K562 (cell line): ENCODE measurements at regions not wholly inside any gene's neighbourhood (a gene's known extent, or its start where the extent isn't known, plus 50 kb on each side); places are given as distances from the start of the nearest gene placed in this dataset.

Experiments
- ATAC-seq: fragments of 200-7000 bp; cut with Tn5 transposase; 3 replicates; pipeline ENCODE4 v1.9.1; 2020; ENCODE audit warnings: moderate library complexity
- BruUV-seq: library from RNA; stranded (reverse); fragments of 400-500 nt; replicated peaks from 2 replicates; lab custom pipeline; 2021; lab: Mats Ljungman, UMichigan
- CTCF ChIA-PET: fragments of 300-600 bp; formaldehyde crosslinking; extraction: SDS; loops from one replicate; lab custom pipeline; 2021; ENCODE audit warnings: low intra/inter-chr PET ratio; lab: Yijun Ruan, JAX
- POLR2A ChIA-PET: fragments of 300-600, 350-650 bp; sonication (Branson Sonifier 250); formaldehyde crosslinking; extraction: SDS; loops from one replicate; lab custom pipeline; 2021; ENCODE audit warnings: antibody characterized with exemption, inconsistent platforms; lab: Yijun Ruan, JAX
- DNase-seq, 4 experiments: peaks; one replicate each; pipeline versions ENCODE4 v3.0.0 to v3.0.0-alpha.2; 2011 to 2018; ENCODE audit warnings: low spot score in 3 of 4, mixed read lengths in 3 of 4; ENCODE audit errors: extremely low read depth in 1 of 4
- FAIRE-seq: peaks from 2 replicates; lab custom pipeline; 2011; peaks lifted over from hg19 to GRCh38; lab: Jason Lieb, UNC
- H2AFZ ChIP-seq: 2 replicates; pipeline ENCODE4 v1.6.0; 2011; ENCODE audit warnings: low read depth, low read length, control low read depth, inconsistent platforms
- H3K27ac ChIP-seq: fragments of 200-600 bp; 3 replicates; pipeline ENCODE4 v1.8.0; 2011; ENCODE audit warnings: low read depth, mild to moderate bottlenecking, control low read depth, inconsistent platforms, low read length, moderate library complexity, mixed read lengths; ENCODE audit errors: extremely low read depth
- H3K27me3 ChIP-seq, 2 experiments: fragments of 300-600 bp in 1 of 2; 2 replicates in 1 of 2; 3 replicates in 1 of 2; pipeline versions ENCODE4 v1.6.0 to v1.8.0; 2011; ENCODE audit warnings: inconsistent platforms in 2 of 2, low read length in 2 of 2, mild to moderate bottlenecking in 1 of 2, mixed read lengths in 1 of 2, moderate library complexity in 1 of 2; ENCODE audit not compliant: control insufficient read depth in 2 of 2, insufficient read depth in 2 of 2
- H3K36me3 ChIP-seq: fragments of 300-600 bp; 3 replicates; pipeline ENCODE4 v1.8.0; 2011; ENCODE audit warnings: mild to moderate bottlenecking, low read length, inconsistent platforms; ENCODE audit not compliant: control insufficient read depth, insufficient read depth
- H3K4me1 ChIP-seq, 2 experiments: fragments of 200-600 bp in 1 of 2; replicated peaks in 1 of 2; 2 replicates in 1 of 2; 3 replicates in 1 of 2; pipeline versions ENCODE4 v1.5.1 to v1.8.0; 2011; ENCODE audit warnings: inconsistent platforms in 2 of 2, low read length in 2 of 2, mild to moderate bottlenecking in 1 of 2, mixed read lengths in 1 of 2, moderate library complexity in 1 of 2; ENCODE audit not compliant: control insufficient read depth in 2 of 2, insufficient read depth in 2 of 2
- H3K4me2 ChIP-seq: 2 replicates; pipeline ENCODE4 v1.6.1; 2011; ENCODE audit warnings: low read length, control low read depth, inconsistent platforms, mixed read lengths; ENCODE audit not compliant: insufficient read depth
- H3K4me3 ChIP-seq: fragments of 200-600 bp; sonication (generic), shearing (Covaris generic); 2 replicates; pipeline ENCODE4 v1.5.1; 2016; ENCODE audit warnings: control low read depth, inconsistent platforms
- H3K79me2 ChIP-seq: fragments of 200-600 bp; 3 replicates; pipeline ENCODE4 v1.8.0; 2011; ENCODE audit warnings: low read length, inconsistent platforms; ENCODE audit not compliant: control insufficient read depth, insufficient read depth
- H3K9ac ChIP-seq, 2 experiments: 2 replicates each; pipeline versions ENCODE4 v1.6.0 to v1.6.1; 2011; ENCODE audit warnings: low read depth in 2 of 2, low read length in 2 of 2, control low read depth in 1 of 2, inconsistent platforms in 1 of 2, mild to moderate bottlenecking in 1 of 2, mixed read lengths in 1 of 2; ENCODE audit not compliant: insufficient read depth in 1 of 2
- H3K9me1 ChIP-seq: one replicate; pipeline ENCODE4 v1.6.0; 2011; ENCODE audit warnings: inconsistent platforms, mild to moderate bottlenecking, low read length, moderate library complexity; ENCODE audit not compliant: control insufficient read depth, insufficient read depth
- H3K9me3 ChIP-seq: replicated peaks from 2 replicates; pipeline ENCODE4 v1.5.1; 2011; ENCODE audit warnings: low read depth, low read length, inconsistent platforms; ENCODE audit not compliant: control insufficient read depth, insufficient read depth
- H4K20me1 ChIP-seq: replicated peaks from 2 replicates; pipeline ENCODE4 v1.6.1; 2011; ENCODE audit warnings: low read length, inconsistent platforms, mixed read lengths; ENCODE audit not compliant: control insufficient read depth, insufficient read depth
- ETV1 ChIP-seq: fragments of 450-650 bp; conservative IDR thresholded peaks from 2 replicates; pipeline ENCODE4 v1.6.1; 2016; ENCODE audit warnings: missing genetic modification characterization, control low read depth, low read depth, missing compliant biosample characterization
- KDM2B ChIP-seq: fragments of 250-450 bp; sonication (Bioruptor Pico); IDR thresholded peaks from 2 replicates; pipeline ENCODE4 v1.8.0; 2021; ENCODE audit warnings: mild to moderate bottlenecking, moderate library complexity
- MAX ChIP-seq: sonication (generic); formaldehyde crosslinking; IDR thresholded peaks from 2 replicates; pipeline ENCODE4 v1.9.0; 2022; ENCODE audit warnings: mild to moderate bottlenecking, missing genetic modification reagents
- PTBP1 ChIP-seq: fragments of 200-400 bp; formaldehyde crosslinking; IDR thresholded peaks from 2 replicates; pipeline ENCODE4 v1.6.1; 2017; ENCODE audit warnings: low read depth, low read length
- SAP30 ChIP-seq: fragments of 200-600 bp; sonication (generic); IDR thresholded peaks from 2 replicates; pipeline ENCODE4 v1.6.1; 2012; ENCODE audit warnings: borderline replicate concordance, low read depth, mild to moderate bottlenecking, moderate library complexity, low read length, control low read depth, inconsistent platforms; ENCODE audit not compliant: insufficient read depth, poor library complexity, severe bottlenecking
- SP1 ChIP-seq: sonication (generic); formaldehyde crosslinking; IDR thresholded peaks from 2 replicates; pipeline ENCODE4 v1.8.1; 2022; ENCODE audit warnings: mild to moderate bottlenecking, missing genetic modification reagents
- TBL1XR1 ChIP-seq, 2 experiments: IDR thresholded peaks; 2 replicates each; pipeline ENCODE4 v1.6.1; 2012; ENCODE audit warnings: improper control_type of control experiment in 2 of 2, low read length in 2 of 2, mild to moderate bottlenecking in 1 of 2
- ZBED1 ChIP-seq: IDR thresholded peaks from 2 replicates; pipeline ENCODE4 v1.6.1; 2014
- WGBS: fragments of 100-300 bp; shearing (Covaris generic); methylation state at CpG from one replicate; pipeline ENCODE4 v1.1.6; 2016; ENCODE audit warnings: low coverage, mixed read lengths; ENCODE audit not compliant: insufficient coverage; ENCODE audit errors: missing lambda C conversion rate; 5-methylcytosine and 5-hydroxymethylcytosine counted together
- in situ Hi-C: fragments of 300-500 bp; cut with MboI; formaldehyde crosslinking; loops from 4 replicates; pipeline ENCODE4 v1.15.0; 2018; ENCODE audit warnings: inconsistent platforms, mixed read lengths
- intact Hi-C: fragments of 100-400 bp; cut with micrococcal nuclease; formaldehyde crosslinking; loops from 2 replicates; pipeline ENCODE4 v1.14.2; 2022
- TF ChIP-seq, protein P1 (sequence below): fragments of 250-450 bp; sonication (Bioruptor Pico); IDR thresholded peaks from 2 replicates; pipeline ENCODE4 v1.9.0; 2021; ENCODE audit warnings: mild to moderate bottlenecking, inconsistent platforms

DNA sequence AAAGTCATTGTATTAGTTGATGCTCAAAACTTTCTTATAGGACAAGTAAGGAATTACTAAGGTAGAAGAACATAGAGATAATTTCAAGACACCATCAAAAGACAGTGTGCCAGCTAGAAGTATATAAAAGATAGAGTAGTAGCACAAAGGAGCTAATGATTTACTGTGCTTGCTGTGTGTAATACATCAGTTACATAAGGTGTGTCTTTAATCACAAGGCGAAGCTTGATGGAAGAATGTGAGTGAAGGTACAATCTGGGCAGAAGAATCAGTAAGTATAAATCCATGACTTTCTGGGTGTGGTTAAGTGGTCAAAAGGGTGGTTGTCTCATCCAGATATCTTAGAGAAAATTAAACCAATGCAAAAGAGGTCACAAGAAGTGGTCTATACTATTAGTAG, 95.1 kb upstream of the BOD1L1 start:
- Histone ChIP-seq H2AFZ (no peak overlapping the region), H3K27ac (no peak overlapping the region), H3K9me3 (no peaks in the 10 kb centered on the region; the same call in 1 of the 2 replicates), H3K4me3 (no peak overlapping the region), H3K36me3 (no peaks in the 10 kb centered on the region), H3K9ac (no peak overlapping the region), H4K20me1 (no peaks in the 10 kb centered on the region), H3K79me2 (no peaks in the 10 kb centered on the region), H3K4me1 (no peaks in the 10 kb centered on the region), H3K27me3 (no peaks in the 10 kb centered on the region), H3K9me1 (no peaks in the 10 kb centered on the region), H3K4me2 (no peak overlapping the region)
- in situ Hi-C loops = no loop called here
- ChIA-PET POLR2A (no interaction called here), CTCF (no interaction called here)
- intact Hi-C loops = no loop called here
- ATAC-seq (no peak), DNase-seq (no peak), FAIRE-seq (no peak)
- no TSS peak for BruUV-seq
- 7% methylated on average over 1 of the region's 1 CpG for WGBS
- TF ChIP-seq TBL1XR1 (IDR thresholded peaks at IDR 0.05; ENCODE audit: low read length in 2 of 2) = no peak
- TF ChIP-seq SAP30 = no peak
- no peak for TF ChIP-seq PTBP1
- TF ChIP-seq, protein P1, sequence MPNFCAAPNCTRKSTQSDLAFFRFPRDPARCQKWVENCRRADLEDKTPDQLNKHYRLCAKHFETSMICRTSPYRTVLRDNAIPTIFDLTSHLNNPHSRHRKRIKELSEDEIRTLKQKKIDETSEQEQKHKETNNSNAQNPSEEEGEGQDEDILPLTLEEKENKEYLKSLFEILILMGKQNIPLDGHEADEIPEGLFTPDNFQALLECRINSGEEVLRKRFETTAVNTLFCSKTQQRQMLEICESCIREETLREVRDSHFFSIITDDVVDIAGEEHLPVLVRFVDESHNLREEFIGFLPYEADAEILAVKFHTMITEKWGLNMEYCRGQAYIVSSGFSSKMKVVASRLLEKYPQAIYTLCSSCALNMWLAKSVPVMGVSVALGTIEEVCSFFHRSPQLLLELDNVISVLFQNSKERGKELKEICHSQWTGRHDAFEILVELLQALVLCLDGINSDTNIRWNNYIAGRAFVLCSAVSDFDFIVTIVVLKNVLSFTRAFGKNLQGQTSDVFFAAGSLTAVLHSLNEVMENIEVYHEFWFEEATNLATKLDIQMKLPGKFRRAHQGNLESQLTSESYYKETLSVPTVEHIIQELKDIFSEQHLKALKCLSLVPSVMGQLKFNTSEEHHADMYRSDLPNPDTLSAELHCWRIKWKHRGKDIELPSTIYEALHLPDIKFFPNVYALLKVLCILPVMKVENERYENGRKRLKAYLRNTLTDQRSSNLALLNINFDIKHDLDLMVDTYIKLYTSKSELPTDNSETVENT (CRISPR knock-in tag) = no peak
- TF ChIP-seq KDM2B = no peak
- no peak for TF ChIP-seq ZBED1
- TF ChIP-seq SP1 (CRISPR knock-in tag) = no peak
- no peak for TF ChIP-seq ETV1 (tag)
- no peak for TF ChIP-seq MAX (CRISPR knock-in tag)
